Raji (cell line): ENCODE measurements at regions not wholly inside any gene's neighbourhood (a gene's known extent, or its start where the extent isn't known, plus 50 kb on each side); places are given as distances from the start of the nearest gene placed in this dataset.

ENCODE experiments used
- POLR2A ChIP-seq: IDR thresholded peaks from 2 replicates; pipeline ENCODE4 v1.6.1; 2011; ENCODE audit warnings: low read depth, low read length, control low read depth; ENCODE audit not compliant: insufficient read depth

- TF ChIP-seq POLR2A, result no peak
These were observed 415.7 kb downstream of the ZNF608 start for GRCh38 chr5:124330595-124331220.

- no peak for TF ChIP-seq POLR2A
These were observed 418.2 kb downstream of the ZNF608 start for GRCh38 chr5:124328201-124328600.

GRCh38 chr5:124318661-124319060 lies 427.8 kb downstream of the ZNF608 start:
- no peak for TF ChIP-seq POLR2A

- TF ChIP-seq POLR2A, result no peak
These were observed 429.0 kb downstream of the ZNF608 start for GRCh38 chr5:124317451-124317850.

GRCh38 chr5:124315741-124316415 lies 430.6 kb downstream of the ZNF608 start:
- TF ChIP-seq POLR2A, result no peak

- no peak for TF ChIP-seq POLR2A
These were observed 436.0 kb downstream of the ZNF608 start for GRCh38 chr5:124310453-124310852.

GRCh38 chr5:124309241-124309980 lies 437.0 kb downstream of the ZNF608 start:
- no peak for TF ChIP-seq POLR2A

GRCh38 chr5:124303366-124303765 lies 443.1 kb downstream of the ZNF608 start:
- TF ChIP-seq POLR2A, result no peak

GRCh38 chr5:124302533-124302932 lies 443.9 kb downstream of the ZNF608 start:
- TF ChIP-seq POLR2A, result no peak

GRCh38 chr5:124301850-124302249 lies 444.6 kb downstream of the ZNF608 start:
- TF ChIP-seq POLR2A, result no peak

GRCh38 chr5:124300815-124301621 lies 445.4 kb downstream of the ZNF608 start:
- no peak for TF ChIP-seq POLR2A

GRCh38 chr5:124297826-124298225 lies 448.6 kb downstream of the ZNF608 start:
- TF ChIP-seq POLR2A, result no peak

- TF ChIP-seq POLR2A, result no peak
These were observed 454.1 kb downstream of the ZNF608 start for GRCh38 chr5:124292322-124292855.

- TF ChIP-seq POLR2A, result no peak
These were observed 456.7 kb downstream of the ZNF608 start for GRCh38 chr5:124289641-124290311.
